Stimulated activated CD8-positive, alpha-beta memory T cell treated with anti-CD3 and anti-CD28 coated beads, Interleukin-4, amount 100 ng/mL, for 4 hours (primary cell): ENCODE measurements at regions not wholly inside any gene's neighbourhood (a gene's known extent, or its start where the extent isn't known, plus 50 kb on each side); places are given as distances from the start of the nearest gene placed in this dataset.

Source experiments
- DNase-seq, 2 donors: peaks; one replicate each; pipeline ENCODE4 v3.0.0-alpha.2; 2020; ENCODE audit warnings: low read depth in 2 of 2, low spot score in 1 of 2

DNA sequence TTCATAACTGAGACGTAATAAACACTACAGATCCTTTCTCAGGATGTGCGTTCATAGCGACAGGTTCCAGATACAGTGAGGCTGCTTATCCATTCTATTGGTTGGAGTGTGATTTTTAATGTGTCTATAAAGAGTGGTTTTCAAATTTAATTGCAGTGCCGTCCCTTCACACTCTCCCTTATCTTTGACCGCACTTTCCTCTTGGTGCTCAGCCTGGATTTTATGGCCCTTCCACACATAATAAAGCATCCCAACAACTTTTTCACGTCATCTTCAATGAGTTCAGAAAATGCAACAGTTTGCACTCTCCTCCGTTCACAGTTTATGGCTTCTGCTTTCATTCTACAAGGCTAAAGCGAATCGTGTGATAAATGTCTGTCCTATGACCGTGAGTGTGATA lies 1209.9 kb downstream of the BCL11B start:
- no peak for DNase-seq

- DNase-seq = no peak
Measured at GRCh38 chr14:98069712-98070171, 1202.3 kb downstream of the BCL11B start.

DNA sequence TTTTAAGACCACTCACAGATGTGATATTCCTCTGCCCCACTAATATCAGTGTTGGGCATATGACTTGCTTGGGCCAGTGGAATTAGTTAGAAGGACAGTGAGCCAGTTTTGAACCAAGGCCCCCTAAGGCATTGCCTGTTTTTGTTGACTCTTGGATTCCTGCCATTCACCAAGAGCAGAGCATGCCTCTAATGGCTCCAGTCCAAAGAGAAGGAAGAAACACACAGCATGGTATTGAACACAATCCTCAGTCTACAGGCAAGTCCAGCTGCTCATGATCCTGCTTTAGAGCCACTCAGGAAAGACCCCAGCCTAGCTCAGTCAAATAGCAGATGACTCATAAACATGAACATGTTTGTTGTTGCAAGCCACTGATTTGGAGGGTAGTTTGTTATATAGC lies 1201.5 kb downstream of the BCL11B start:
- no peak for DNase-seq

DNA sequence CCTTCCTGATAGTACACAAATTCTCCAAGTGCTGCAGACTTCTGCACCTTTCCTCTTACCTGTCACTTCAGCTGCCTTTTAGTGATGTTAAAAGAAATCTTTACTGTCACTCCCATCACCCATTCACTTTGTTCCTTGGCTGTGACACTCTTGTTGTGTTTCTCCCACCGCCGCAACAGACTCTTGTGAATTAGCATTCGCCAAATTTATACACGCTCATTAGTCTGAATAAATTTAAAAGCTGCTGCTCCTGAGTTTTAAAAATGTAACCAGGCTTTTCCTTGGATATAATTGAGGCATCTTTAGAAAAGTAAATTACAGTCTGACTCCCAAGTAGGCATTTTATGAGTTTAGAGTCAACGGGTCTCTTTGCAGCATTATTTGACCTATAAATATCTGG lies 1197.9 kb downstream of the BCL11B start:
- no peak for DNase-seq

GRCh38 chr14:98077176-98077575 lies 1194.8 kb downstream of the BCL11B start:
- DNase-seq = no peak

DNA sequence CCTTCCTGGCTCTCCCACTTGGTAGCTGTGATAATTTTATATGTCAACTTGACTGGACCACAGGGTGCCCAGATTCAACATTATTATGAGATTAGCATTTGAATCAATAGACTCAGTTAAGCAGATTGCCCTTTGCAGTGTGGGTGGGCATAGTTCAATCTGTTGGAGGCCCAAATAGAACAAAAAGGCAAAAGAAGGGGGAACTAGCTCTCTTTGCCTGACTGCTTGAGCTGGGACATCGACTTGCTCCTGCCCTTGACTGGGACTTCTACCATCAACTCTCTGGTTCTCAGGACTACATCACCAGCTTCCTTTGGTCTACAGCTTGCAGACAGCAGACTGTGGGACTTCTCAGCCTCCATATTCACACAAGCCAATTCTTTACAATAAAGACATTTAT lies 1189.2 kb downstream of the BCL11B start:
- no peak for DNase-seq

- no peak for DNase-seq
Measured at GRCh38 chr14:98085751-98086150, 1186.2 kb downstream of the BCL11B start.

- no peak for DNase-seq
Measured at GRCh38 chr14:98093111-98093510, 1178.9 kb downstream of the BCL11B start.

DNA sequence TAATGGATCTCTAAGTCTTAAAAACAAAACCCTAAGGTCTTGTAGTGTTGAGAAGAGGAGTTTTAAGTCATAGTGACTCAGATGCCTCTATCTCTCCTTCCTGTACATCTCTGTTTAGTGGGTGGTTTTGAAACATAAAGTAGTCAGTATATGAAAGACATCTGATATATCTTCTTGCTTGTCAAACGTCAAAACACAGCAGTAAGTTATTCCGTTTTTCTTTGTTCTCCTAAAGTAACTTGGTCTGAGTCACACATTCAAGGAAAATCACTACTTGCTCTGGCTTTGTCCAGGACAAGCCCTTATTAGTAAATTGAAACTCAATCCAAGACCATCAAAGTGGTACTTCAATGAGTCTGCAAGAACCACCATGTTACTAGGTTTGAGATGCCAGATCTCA lies 1172.5 kb downstream of the BCL11B start:
- no peak for DNase-seq

- no peak for DNase-seq
Measured at GRCh38 chr14:98101323-98101722, 1170.7 kb downstream of the BCL11B start.

- no peak for DNase-seq
Measured at GRCh38 chr14:98103705-98104104, 1168.3 kb downstream of the BCL11B start.

GRCh38 chr14:98109326-98109725 lies 1162.7 kb downstream of the BCL11B start:
- no peak for DNase-seq

- no peak for DNase-seq
Measured at GRCh38 chr14:98112194-98112780, 1159.7 kb downstream of the BCL11B start.

- no peak for DNase-seq
Measured at GRCh38 chr14:98114122-98114895, 1157.7 kb downstream of the BCL11B start.

DNA sequence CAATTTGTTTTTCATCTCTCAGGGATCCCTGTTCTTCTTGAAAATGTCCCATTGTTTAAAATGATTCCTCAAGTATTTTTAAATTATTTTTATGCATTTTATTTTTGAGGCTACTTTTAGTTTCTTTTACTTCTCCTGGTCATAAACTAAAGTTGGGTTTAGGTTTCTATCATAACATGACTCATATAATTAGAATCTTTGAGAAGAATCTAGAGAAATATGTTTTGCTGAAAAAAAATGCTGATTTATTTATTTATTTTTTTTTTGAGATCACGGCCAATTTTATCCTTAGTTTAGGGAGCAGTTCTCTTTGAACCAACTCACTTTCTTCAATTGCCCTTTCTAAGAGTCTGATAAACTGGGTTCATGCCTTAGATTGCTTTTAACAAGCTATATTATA lies 1157.1 kb downstream of the BCL11B start:
- no peak for DNase-seq

GRCh38 chr14:98118749-98119148 lies 1153.2 kb downstream of the BCL11B start:
- DNase-seq = no peak

DNA sequence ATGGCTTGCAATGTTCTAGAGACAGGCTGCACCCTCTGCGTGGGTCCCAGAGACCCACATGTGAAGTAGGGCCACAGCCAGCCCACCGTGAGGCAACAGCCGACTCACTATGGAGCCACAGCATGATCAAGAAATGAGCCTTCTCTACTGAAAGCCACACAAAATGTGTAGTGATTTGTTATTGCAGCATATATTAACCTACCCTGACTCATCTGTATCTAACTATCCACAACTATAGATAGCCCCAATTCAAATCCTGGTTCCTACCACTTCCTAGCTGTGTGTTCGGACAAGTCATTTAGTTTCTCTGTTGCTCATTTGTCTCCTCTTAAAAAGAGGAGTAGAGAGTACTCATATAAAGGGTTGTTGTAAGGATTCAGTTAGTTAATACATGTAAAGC lies 1152.3 kb downstream of the BCL11B start:
- no peak for DNase-seq

- DNase-seq = no peak
Measured at GRCh38 chr14:98120831-98121464, 1151.0 kb downstream of the BCL11B start.

- no peak for DNase-seq
Measured at GRCh38 chr14:98122527-98122926, 1149.5 kb downstream of the BCL11B start.

- DNase-seq = no peak
Measured at GRCh38 chr14:98130691-98131090, 1141.3 kb downstream of the BCL11B start.

GRCh38 chr14:98131406-98131805 lies 1140.6 kb downstream of the BCL11B start:
- DNase-seq = no peak

- DNase-seq = no peak
Measured at GRCh38 chr14:98133806-98134205, 1138.2 kb downstream of the BCL11B start.
